Upper lobe of left lung (tissue), 4 donors: ENCODE measurements at regions not wholly inside any gene's neighbourhood (a gene's known extent, or its start where the extent isn't known, plus 50 kb on each side); places are given as distances from the start of the nearest gene placed in this dataset.

ENCODE experiments used
- EP300 ChIP-seq, 4 donors: sonication (generic); formaldehyde crosslinking; IDR thresholded peaks; one replicate each; pipeline ENCODE4 v1.5.1; 2017; ENCODE audit warnings: antibody characterized with exemption in 4 of 4, control low read depth in 2 of 4
- TF ChIP-seq, protein P1 (sequence below), 6 experiments: fragments of 450-650 bp in 4 of 6; fragments of 200-600 bp in 2 of 6; sonication (generic) in 2 of 6; IDR thresholded peaks; one replicate each; pipeline ENCODE4 v1.5.1; 2016 to 2019; ENCODE audit warnings: antibody characterized with exemption in 6 of 6

DNA sequence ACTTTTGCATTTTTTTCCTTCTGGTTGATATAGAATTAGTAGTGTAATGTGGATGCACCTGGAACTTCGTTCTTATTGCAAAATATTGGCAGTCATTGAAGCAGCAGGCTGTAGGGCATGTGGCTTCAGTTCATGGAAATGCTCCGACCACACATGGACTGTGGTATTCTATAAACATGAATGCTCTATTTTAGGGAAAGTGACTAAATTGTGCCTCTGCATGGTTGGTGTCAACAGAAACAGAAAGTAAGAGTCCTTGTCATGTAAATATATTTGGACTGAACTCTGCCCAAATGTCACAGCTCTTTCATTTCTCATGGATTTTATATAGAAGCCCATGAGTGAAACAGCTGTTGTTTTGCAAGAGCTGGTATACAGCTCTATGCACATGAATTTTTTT is 917.0 kb downstream of the LRFN5 start:
- TF ChIP-seq, protein P1, sequence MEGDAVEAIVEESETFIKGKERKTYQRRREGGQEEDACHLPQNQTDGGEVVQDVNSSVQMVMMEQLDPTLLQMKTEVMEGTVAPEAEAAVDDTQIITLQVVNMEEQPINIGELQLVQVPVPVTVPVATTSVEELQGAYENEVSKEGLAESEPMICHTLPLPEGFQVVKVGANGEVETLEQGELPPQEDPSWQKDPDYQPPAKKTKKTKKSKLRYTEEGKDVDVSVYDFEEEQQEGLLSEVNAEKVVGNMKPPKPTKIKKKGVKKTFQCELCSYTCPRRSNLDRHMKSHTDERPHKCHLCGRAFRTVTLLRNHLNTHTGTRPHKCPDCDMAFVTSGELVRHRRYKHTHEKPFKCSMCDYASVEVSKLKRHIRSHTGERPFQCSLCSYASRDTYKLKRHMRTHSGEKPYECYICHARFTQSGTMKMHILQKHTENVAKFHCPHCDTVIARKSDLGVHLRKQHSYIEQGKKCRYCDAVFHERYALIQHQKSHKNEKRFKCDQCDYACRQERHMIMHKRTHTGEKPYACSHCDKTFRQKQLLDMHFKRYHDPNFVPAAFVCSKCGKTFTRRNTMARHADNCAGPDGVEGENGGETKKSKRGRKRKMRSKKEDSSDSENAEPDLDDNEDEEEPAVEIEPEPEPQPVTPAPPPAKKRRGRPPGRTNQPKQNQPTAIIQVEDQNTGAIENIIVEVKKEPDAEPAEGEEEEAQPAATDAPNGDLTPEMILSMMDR (IDR thresholded peaks at IDR 0.05): no peak
- TF ChIP-seq EP300 (IDR thresholded peaks at IDR 0.05): no peak
